ACHN (cell line): ENCODE measurements at regions not wholly inside any gene's neighbourhood (a gene's known extent, or its start where the extent isn't known, plus 50 kb on each side); places are given as distances from the start of the nearest gene placed in this dataset.

Experiments used
- DNase-seq: peaks from one replicate; pipeline ENCODE4 v3.0.0-alpha.2; 2015
- in situ Hi-C: cut with HindIII; loops from 2 replicates; pipeline ENCODE4 v1.10.0; 2017; ENCODE audit warnings: low sequenced_read_pairs, low pct_ligation_motif_present, low pct_unique_long_range_greater_than_20kb

- DNase-seq, result no peak
- in situ Hi-C loops, result no loop called here
These were observed 59.0 kb upstream of the VCX3B start for GRCh38 chrX:8405631-8406030.

GRCh38 chrX:8413279-8413678, 51.4 kb upstream of the VCX3B start:
- DNase-seq, result no peak
- in situ Hi-C loops, result no loop called here
